GM21381 (cell line): ENCODE measurements at regions not wholly inside any gene's neighbourhood (a gene's known extent, or its start where the extent isn't known, plus 50 kb on each side); places are given as distances from the start of the nearest gene placed in this dataset.
"Not testable (repeated sequence)": the region's sequence is repeated elsewhere in the genome, so short reads cannot be mapped to it uniquely, and the experiment has no call there.

Source experiments
- ATAC-seq: cut with Tn5 transposase; IDR thresholded peaks from one replicate; pipeline ENCODE4 v1.9.1; 2021; ENCODE audit warnings: mild to moderate bottlenecking, moderate library complexity; ENCODE audit not compliant: unreplicated experiment

DNA sequence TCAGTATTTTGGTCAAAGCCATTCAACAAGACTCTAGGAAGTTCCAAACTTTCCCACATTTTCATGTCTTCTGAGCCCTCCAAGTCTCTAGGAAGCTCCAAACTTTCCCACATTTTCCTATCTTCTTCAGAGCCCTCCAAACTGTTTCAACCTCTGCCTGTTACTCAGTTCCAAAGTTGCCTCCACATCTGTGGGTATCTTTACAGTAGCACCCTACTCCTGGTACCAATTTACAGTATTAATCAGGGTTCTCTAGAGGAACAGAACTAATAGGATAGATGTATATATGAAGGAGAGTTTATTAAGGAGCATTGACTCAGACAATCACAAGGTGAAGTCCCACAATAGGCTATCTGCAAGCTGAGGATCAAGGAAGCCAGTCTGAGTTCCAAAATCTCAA, 296.0 kb upstream of the CCL2 start:
- not testable (repeated sequence) for ATAC-seq

DNA sequence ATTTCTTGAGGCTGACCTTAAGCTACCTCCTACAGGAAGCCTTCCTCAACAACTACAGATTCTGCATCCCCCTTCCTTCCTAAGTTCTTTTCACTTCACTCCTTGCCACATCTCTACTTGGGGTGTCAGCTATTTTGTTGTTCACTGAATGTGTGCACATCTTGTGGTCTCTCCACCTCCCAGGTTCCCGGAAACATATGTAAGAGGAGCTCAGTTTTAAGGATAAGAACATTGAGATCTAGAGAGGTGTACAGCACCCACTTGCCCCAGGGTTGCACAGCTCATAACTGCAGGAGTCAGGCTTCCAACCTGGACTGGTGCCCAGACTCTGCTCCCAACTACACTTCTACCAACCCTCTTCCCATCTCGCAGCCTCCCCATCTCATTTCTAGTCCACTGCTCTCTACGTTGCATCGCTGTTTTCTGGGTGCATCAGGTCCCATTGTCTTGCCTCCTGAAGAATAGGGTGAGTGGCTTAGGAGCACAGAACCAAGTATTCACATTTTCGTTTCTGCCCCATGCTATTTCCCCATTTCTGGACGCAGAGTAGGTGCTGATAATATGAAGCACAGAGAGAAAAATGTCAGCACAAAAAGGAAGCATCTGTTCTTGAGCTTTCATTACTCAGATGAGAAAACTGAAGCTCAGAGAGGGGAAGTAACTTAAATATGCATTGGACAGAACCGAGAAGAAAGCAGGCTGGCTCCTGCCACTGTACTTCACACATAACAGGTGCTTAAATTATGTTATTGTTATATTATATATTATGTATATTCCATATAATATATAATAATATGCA, 292.0 kb upstream of the CCL2 start:
- ATAC-seq = no peak

DNA sequence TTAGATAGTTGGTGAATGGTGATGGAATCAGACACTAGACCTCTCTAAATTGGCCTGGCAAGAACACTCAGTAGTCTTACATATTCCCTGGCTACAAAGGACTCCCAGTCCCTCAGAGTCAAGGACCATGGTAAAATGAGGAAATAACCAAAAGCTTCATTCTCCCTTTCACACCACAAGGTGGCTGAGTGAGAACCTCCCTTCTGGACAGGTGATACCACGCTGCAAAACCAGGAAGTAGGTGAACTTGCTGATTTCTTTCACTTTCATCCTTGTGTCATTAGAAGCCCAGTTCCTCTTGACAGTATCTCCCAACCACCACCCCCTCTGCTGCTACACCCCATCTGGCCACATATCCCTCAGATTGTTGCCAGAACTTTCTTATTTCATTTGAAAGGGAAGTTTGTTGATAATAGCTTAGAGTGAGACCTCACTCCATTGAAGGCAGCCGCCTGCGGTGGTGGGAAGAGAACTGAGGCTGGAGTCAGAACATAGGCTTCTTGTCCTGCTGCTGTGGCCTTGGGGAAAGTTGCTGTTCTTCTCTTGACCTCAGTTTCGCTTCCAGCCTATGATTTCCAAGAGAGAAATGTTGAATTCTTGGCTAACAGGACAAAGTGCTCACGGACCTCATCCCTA, 290.6 kb upstream of the CCL2 start:
- ATAC-seq = peak; percentile 77

GRCh38 chr17:33966410-33967059, 288.6 kb upstream of the CCL2 start:
- ATAC-seq = no peak

DNA sequence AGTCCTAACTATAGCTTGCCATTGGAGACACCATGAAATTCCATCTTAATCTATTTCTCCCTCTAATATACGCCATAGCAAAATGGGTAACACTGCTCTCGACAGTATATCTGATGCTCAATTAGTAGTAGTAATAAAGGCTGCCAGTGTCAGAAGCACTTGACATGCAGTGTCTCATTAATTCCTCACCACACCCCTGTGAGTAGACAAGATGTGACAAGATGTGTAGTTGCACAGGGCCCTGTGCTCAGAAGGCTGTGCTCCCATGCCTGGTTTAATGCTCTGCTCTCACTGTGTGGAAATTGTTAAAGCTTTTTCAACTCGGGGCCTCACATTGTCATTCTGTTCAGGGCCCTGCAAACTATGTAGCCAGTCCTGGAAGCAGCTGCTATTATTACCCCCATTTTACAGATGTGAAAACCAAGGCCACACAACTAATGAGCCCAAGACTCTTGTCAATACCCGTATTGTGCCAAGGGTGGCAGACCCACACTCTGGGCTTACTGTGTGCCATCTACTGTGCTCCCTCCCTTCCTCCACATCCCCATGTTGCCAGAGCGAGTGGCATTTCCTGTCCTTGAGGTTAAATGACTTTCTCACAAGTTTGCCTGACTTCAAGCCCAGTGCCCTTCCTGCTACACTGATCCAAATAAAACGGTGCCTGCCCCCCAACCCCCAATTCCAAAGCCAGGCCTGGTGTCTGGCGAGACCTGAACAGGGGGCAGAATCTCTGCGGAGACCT, 287.3 kb upstream of the CCL2 start:
- no peak for ATAC-seq

GRCh38 chr17:33968350-33969044, 286.6 kb upstream of the CCL2 start:
- ATAC-seq = peak; percentile 56

GRCh38 chr17:33970279-33970678, 284.8 kb upstream of the CCL2 start:
- ATAC-seq = no peak

GRCh38 chr17:33972763-33973162, 282.3 kb upstream of the CCL2 start:
- no peak for ATAC-seq

- no peak for ATAC-seq
Measured at GRCh38 chr17:33973491-33973890, 281.6 kb upstream of the CCL2 start.

DNA sequence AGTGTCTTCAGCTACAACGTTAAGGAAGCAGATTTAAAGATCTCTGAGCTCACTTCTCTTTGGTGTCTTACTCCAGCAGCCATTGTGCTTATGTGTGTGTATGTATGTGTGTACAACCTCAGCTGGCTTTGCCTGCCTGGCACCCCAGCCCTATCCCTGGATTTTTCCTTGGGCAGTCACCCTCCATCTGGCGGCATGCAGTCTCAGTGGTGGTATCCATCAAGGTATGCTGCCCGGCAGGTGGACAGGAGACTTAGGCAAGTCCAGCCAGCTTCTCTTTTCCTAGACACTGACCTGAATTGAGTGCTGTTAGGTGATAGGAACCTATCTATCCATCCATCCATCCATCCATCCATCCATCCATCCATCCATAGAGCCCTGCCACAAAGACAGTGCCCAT, 280.8 kb upstream of the CCL2 start:
- no peak for ATAC-seq

GRCh38 chr17:33976831-33977230, 278.3 kb upstream of the CCL2 start:
- ATAC-seq = no peak

- ATAC-seq = no peak
Measured at GRCh38 chr17:33977729-33978514, 277.2 kb upstream of the CCL2 start.

DNA sequence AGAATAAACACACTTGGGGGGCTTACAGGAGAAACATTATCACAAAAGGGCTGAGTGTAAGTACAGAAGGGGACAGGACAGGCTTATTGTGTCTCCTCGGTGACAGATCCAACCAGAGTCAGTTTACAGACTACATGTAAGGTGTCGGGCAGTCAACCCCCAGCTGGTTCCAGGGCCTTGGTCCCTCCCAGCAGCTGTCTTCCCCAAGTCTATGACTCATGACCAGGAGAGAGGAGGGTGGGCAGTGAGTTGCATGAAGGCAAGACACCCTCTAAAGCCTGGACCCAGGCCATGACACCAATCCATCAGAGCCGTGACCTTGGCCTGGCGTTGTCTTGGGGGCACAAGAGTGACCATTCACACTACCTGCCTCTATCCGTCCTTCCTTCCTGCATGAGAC, 276.2 kb upstream of the CCL2 start:
- no peak for ATAC-seq

DNA sequence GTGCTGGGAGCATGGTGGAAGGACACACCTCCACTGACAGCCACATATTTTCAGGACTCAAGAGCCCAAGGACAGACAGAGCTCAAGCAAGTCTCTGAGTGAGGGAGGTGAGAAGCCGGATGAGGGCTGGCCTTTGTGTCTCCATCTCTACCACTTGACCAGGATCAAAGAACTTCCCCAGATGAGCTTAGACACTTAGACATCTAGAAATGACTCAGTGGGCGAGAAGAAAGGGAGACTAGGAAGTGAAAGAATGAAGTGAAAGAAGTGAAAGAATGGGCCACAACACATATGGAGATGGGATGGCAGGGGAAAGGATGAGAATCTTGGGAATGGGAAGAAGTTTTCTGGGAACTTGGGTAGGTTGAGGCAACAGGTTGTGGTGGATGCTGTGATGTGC, 274.9 kb upstream of the CCL2 start:
- ATAC-seq = no peak

DNA sequence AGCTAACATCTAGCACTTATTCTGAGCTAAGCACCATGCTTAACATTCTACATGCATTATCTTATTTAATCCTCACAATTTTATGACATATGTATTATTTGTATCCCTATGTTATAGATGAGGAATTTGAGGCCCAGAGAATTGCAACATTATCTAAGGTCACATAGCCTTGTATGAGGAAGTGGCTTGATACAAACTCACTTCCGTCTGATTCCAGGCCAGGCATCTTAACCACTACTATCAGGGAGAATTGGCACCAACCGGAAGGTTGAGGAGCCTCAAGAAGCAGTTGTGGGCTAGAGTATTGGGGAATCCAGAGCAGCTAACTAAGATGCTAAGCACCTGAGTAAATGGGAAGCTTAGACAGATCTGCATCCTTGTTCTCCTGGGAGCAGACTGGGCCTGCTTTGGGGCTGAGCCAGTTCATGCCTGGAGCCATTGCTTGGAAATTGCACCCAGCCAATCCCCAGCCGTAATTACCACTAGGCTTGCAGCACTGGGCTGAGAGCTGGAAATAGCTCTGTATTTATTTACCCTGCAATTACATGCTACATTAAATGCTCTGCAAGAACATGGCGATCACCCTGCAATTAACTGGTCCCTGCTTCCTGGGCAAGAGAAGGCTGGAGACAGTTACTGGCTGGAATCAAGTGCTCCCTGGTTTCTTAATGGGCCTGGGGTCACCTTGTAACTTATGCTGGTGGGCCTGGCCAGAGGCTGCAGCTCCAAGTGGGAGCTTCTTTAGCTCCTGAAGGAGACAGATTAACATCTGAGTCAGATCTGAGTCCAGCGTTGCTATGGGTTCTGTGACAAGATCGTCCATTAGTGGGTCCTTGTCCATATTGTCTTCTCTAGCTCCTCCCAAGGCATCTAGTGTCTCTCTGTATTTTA, 273.1 kb upstream of the CCL2 start:
- ATAC-seq = no peak

- ATAC-seq = no peak
Measured at GRCh38 chr17:33982909-33983308, 272.2 kb upstream of the CCL2 start.

GRCh38 chr17:33983824-33984574, 271.1 kb upstream of the CCL2 start:
- no peak for ATAC-seq

GRCh38 chr17:33986088-33986487, 269.0 kb upstream of the CCL2 start:
- ATAC-seq = no peak
